ENCODE measurements at regions not wholly inside any gene's neighbourhood (a gene's known extent, or its start where the extent isn't known, plus 50 kb on each side); places are given as distances from the start of the nearest gene placed in this dataset.

DNA sequence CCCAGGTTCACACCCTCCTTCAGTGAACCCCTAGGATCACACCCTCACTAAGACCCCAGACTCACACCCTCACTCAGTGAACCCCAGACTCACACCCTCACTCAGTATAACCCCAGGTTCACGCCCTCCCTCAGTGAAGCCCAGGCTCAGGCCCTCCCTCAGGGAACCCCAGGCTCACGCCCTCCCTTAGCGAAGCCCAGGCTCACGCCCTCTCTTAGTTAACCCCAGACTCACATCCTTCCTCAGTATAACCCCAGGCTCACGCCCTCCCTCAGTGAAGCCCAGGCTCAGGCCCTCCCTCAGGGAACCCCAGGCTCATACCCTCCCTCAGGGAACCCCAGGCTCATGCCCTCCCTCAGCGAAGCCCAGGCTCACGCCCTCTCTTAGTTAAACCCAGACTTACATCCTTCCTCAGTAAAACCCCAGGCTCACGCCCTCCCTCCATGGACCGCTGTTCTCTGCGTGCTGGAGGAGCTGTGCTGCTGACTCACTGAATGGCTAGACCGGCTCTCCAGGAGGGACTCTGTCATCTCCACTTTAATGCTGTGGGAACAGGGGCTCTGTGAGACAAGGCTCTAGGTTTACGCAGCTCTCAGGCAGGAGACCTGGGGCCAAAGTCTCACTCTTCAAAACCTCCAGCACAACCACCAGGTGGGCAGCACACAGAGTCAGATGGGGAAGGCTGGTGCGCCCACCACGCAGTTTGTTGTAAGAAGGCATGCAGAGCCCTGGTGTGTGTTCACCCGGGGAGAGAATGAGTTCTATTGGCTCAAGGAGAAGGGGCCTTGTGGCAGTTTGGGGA lies 506.9 kb upstream of the MYT1L start:
- no peak overlapping the region for H2AFZ ChIP-seq (ENCODE audit: control insufficient read depth, low read depth, low read length)
- intact Hi-C loops (cut with micrococcal nuclease; ENCODE audit: unreplicated experiment) = no loop called here
- H3K27me3 ChIP-seq (replicated peaks in 1 of 2; ENCODE audit: control insufficient read depth in 2 of 2, insufficient read depth in 2 of 2, low read length in 1 of 2) = no peaks in the 10 kb centered on the region; a peak in 2 of 4 replicates
- ATAC-seq = no peak
- no peak for FAIRE-seq
- 31% methylated on average over 15 of the region's 15 CpGs for WGBS (ENCODE audit: insufficient coverage, insufficient replicate concordance, low lambda C conversion rate, missing lambda C conversion rate)
- no TSS peak for BruUV-seq (replicated peaks)
- H3K27ac ChIP-seq (ENCODE audit: control insufficient read depth, insufficient read depth) = no peak overlapping the region
- H3K4me2 ChIP-seq (ENCODE audit: control insufficient read depth, insufficient read depth) = no peak overlapping the region
- no peaks in the 10 kb centered on the region for H3K9me3 ChIP-seq (replicated peaks; ENCODE audit: control insufficient read depth, insufficient read depth, low read length)
- POLR2A ChIA-PET = no interaction called here
- H3K79me2 ChIP-seq (ENCODE audit: control insufficient read depth, insufficient read depth, low read length) = no peaks in the 10 kb centered on the region
- SMC1A ChIA-PET (ENCODE audit: uncharacterized antibody, unreplicated experiment) = no interaction called here
- no peak overlapping the region for H3K9ac ChIP-seq (ENCODE audit: control insufficient read depth, insufficient read depth, low read length)
- H4K20me1 ChIP-seq (ENCODE audit: control insufficient read depth, insufficient read depth) = no peaks in the 10 kb centered on the region; the same call in 1 of the 2 replicates
- no peaks in the 10 kb centered on the region for H3K36me3 ChIP-seq (ENCODE audit: control insufficient read depth in 2 of 2, insufficient read depth in 2 of 2, low read length in 1 of 2)
- RAD21 ChIA-PET (ENCODE audit: unreplicated experiment) = no interaction called here
- no peak overlapping the region for H3K4me3 ChIP-seq
- DNase-seq (ENCODE audit: low read depth, low spot score) = no peak
- H3K4me1 ChIP-seq (ENCODE audit: control insufficient read depth, insufficient read depth, low read length) = no peaks in the 10 kb centered on the region
- in situ Hi-C loops (cut with MboI) = no loop called here
- CTCF ChIA-PET = no interaction called here
- TF ChIP-seq, protein P1, sequence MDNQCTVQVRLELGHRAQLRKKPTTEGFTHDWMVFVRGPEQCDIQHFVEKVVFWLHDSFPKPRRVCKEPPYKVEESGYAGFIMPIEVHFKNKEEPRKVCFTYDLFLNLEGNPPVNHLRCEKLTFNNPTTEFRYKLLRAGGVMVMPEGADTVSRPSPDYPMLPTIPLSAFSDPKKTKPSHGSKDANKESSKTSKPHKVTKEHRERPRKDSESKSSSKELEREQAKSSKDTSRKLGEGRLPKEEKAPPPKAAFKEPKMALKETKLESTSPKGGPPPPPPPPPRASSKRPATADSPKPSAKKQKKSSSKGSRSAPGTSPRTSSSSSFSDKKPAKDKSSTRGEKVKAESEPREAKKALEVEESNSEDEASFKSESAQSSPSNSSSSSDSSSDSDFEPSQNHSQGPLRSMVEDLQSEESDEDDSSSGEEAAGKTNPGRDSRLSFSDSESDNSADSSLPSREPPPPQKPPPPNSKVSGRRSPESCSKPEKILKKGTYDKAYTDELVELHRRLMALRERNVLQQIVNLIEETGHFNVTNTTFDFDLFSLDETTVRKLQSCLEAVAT (IDR thresholded peaks at IDR 0.05) = no peak
- TF ChIP-seq CBFB (IDR thresholded peaks at IDR 0.05; ENCODE audit: low read depth) (no peak), ZNF622 (IDR thresholded peaks at IDR 0.05) (no peak), ESRRA (IDR thresholded peaks at IDR 0.05; ENCODE audit: low read length) (no peak), RAD21 (IDR thresholded peaks at IDR 0.05; ENCODE audit: insufficient read depth, low read depth, low read length) (no peak), KLF5 (IDR thresholded peaks at IDR 0.05; ENCODE audit: partially characterized antibody) (no peak), EGR1 (IDR thresholded peaks at IDR 0.05; ENCODE audit: borderline replicate concordance in 1 of 2, low read depth in 2 of 2, low read length in 2 of 2) (no peak)
- TF ChIP-seq, protein P2, sequence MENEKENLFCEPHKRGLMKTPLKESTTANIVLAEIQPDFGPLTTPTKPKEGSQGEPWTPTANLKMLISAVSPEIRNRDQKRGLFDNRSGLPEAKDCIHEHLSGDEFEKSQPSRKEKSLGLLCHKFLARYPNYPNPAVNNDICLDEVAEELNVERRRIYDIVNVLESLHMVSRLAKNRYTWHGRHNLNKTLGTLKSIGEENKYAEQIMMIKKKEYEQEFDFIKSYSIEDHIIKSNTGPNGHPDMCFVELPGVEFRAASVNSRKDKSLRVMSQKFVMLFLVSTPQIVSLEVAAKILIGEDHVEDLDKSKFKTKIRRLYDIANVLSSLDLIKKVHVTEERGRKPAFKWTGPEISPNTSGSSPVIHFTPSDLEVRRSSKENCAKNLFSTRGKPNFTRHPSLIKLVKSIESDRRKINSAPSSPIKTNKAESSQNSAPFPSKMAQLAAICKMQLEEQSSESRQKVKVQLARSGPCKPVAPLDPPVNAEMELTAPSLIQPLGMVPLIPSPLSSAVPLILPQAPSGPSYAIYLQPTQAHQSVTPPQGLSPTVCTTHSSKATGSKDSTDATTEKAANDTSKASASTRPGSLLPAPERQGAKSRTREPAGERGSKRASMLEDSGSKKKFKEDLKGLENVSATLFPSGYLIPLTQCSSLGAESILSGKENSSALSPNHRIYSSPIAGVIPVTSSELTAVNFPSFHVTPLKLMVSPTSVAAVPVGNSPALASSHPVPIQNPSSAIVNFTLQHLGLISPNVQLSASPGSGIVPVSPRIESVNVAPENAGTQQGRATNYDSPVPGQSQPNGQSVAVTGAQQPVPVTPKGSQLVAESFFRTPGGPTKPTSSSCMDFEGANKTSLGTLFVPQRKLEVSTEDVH (IDR thresholded peaks at IDR 0.05; ENCODE audit: low read depth, partially characterized antibody) = no peak
- TF ChIP-seq, protein P3, sequence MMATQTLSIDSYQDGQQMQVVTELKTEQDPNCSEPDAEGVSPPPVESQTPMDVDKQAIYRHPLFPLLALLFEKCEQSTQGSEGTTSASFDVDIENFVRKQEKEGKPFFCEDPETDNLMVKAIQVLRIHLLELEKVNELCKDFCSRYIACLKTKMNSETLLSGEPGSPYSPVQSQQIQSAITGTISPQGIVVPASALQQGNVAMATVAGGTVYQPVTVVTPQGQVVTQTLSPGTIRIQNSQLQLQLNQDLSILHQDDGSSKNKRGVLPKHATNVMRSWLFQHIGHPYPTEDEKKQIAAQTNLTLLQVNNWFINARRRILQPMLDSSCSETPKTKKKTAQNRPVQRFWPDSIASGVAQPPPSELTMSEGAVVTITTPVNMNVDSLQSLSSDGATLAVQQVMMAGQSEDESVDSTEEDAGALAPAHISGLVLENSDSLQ (IDR thresholded peaks at IDR 0.05) = no peak
- TF ChIP-seq, protein P4, sequence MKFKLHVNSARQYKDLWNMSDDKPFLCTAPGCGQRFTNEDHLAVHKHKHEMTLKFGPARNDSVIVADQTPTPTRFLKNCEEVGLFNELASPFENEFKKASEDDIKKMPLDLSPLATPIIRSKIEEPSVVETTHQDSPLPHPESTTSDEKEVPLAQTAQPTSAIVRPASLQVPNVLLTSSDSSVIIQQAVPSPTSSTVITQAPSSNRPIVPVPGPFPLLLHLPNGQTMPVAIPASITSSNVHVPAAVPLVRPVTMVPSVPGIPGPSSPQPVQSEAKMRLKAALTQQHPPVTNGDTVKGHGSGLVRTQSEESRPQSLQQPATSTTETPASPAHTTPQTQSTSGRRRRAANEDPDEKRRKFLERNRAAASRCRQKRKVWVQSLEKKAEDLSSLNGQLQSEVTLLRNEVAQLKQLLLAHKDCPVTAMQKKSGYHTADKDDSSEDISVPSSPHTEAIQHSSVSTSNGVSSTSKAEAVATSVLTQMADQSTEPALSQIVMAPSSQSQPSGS (IDR thresholded peaks at IDR 0.05; ENCODE audit: low read length) = no peak
- TF ChIP-seq, protein P5, sequence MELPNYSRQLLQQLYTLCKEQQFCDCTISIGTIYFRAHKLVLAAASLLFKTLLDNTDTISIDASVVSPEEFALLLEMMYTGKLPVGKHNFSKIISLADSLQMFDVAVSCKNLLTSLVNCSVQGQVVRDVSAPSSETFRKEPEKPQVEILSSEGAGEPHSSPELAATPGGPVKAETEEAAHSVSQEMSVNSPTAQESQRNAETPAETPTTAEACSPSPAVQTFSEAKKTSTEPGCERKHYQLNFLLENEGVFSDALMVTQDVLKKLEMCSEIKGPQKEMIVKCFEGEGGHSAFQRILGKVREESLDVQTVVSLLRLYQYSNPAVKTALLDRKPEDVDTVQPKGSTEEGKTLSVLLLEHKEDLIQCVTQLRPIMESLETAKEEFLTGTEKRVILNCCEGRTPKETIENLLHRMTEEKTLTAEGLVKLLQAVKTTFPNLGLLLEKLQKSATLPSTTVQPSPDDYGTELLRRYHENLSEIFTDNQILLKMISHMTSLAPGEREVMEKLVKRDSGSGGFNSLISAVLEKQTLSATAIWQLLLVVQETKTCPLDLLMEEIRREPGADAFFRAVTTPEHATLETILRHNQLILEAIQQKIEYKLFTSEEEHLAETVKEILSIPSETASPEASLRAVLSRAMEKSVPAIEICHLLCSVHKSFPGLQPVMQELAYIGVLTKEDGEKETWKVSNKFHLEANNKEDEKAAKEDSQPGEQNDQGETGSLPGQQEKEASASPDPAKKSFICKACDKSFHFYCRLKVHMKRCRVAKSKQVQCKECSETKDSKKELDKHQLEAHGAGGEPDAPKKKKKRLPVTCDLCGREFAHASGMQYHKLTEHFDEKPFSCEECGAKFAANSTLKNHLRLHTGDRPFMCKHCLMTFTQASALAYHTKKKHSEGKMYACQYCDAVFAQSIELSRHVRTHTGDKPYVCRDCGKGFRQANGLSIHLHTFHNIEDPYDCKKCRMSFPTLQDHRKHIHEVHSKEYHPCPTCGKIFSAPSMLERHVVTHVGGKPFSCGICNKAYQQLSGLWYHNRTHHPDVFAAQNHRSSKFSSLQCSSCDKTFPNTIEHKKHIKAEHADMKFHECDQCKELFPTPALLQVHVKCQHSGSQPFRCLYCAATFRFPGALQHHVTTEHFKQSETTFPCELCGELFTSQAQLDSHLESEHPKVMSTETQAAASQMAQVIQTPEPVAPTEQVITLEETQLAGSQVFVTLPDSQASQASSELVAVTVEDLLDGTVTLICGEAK (IDR thresholded peaks at IDR 0.05; ENCODE audit: borderline replicate concordance) = no peak
- TF ChIP-seq, protein P6, sequence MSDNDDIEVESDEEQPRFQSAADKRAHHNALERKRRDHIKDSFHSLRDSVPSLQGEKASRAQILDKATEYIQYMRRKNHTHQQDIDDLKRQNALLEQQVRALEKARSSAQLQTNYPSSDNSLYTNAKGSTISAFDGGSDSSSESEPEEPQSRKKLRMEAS (IDR thresholded peaks at IDR 0.05; ENCODE audit: low read depth, low read length) = no peak

Data from GM12878 (cell line).